ENCODE measurements at regions not wholly inside any gene's neighbourhood (a gene's known extent, or its start where the extent isn't known, plus 50 kb on each side); places are given as distances from the start of the nearest gene placed in this dataset.

GRCh38 chr5:27594141-27594540 is 555.8 kb upstream of the CDH9 start:
- no peak for DNase-seq (ENCODE audit: low read depth)
- no peak overlapping the region for H3K4me3 ChIP-seq (ENCODE audit: low read depth, low read length)
- no peak for TF ChIP-seq POLR2A (IDR thresholded peaks at IDR 0.05; ENCODE audit: extremely low read depth, insufficient read length)
- no peak for TF ChIP-seq MAX (IDR thresholded peaks at IDR 0.05; ENCODE audit: low read depth, low read length)
- no peak for TF ChIP-seq MYC (IDR thresholded peaks at IDR 0.05; ENCODE audit: low read depth, low read length)
- TF ChIP-seq CTCF (IDR thresholded peaks at IDR 0.05; ENCODE audit: low read depth, low read length): no peak

- H3K4me3 ChIP-seq (ENCODE audit: low read depth, low read length): no peak overlapping the region
- DNase-seq (ENCODE audit: low read depth): no peak
- no peak for TF ChIP-seq MYC (IDR thresholded peaks at IDR 0.05; ENCODE audit: low read depth, low read length)
- no peak for TF ChIP-seq POLR2A (IDR thresholded peaks at IDR 0.05; ENCODE audit: extremely low read depth, insufficient read length)
- no peak for TF ChIP-seq CTCF (IDR thresholded peaks at IDR 0.05; ENCODE audit: low read depth, low read length)
- no peak for TF ChIP-seq MAX (IDR thresholded peaks at IDR 0.05; ENCODE audit: low read depth, low read length)
Observed at GRCh38 chr5:27592231-27592630, 553.8 kb upstream of the CDH9 start.

GRCh38 chr5:27590503-27590902 is 552.1 kb upstream of the CDH9 start:
- TF ChIP-seq CTCF (IDR thresholded peaks at IDR 0.05; ENCODE audit: low read depth, low read length) (no peak), MAX (IDR thresholded peaks at IDR 0.05; ENCODE audit: low read depth, low read length) (no peak), POLR2A (IDR thresholded peaks at IDR 0.05; ENCODE audit: extremely low read depth, insufficient read length) (no peak), MYC (IDR thresholded peaks at IDR 0.05; ENCODE audit: low read depth, low read length) (no peak)
- no peak for DNase-seq (ENCODE audit: low read depth)
- H3K4me3 ChIP-seq (ENCODE audit: low read depth, low read length): no peak overlapping the region

- no peak overlapping the region for H3K4me3 ChIP-seq (ENCODE audit: low read depth, low read length)
- no peak for TF ChIP-seq POLR2A (IDR thresholded peaks at IDR 0.05; ENCODE audit: extremely low read depth, insufficient read length)
- TF ChIP-seq CTCF (IDR thresholded peaks at IDR 0.05; ENCODE audit: low read depth, low read length): no peak
- TF ChIP-seq MYC (IDR thresholded peaks at IDR 0.05; ENCODE audit: low read depth, low read length): no peak
- no peak for TF ChIP-seq MAX (IDR thresholded peaks at IDR 0.05; ENCODE audit: low read depth, low read length)
- no peak for DNase-seq (ENCODE audit: low read depth)
Observed at GRCh38 chr5:27578279-27578678, 539.9 kb upstream of the CDH9 start.

GRCh38 chr5:27571681-27572080 is 533.3 kb upstream of the CDH9 start:
- TF ChIP-seq MAX (IDR thresholded peaks at IDR 0.05; ENCODE audit: low read depth, low read length) (no peak), POLR2A (IDR thresholded peaks at IDR 0.05; ENCODE audit: extremely low read depth, insufficient read length) (no peak), MYC (IDR thresholded peaks at IDR 0.05; ENCODE audit: low read depth, low read length) (no peak), CTCF (IDR thresholded peaks at IDR 0.05; ENCODE audit: low read depth, low read length) (no peak)
- H3K4me3 ChIP-seq (ENCODE audit: low read depth, low read length): no peak overlapping the region
- DNase-seq (ENCODE audit: low read depth): no peak

GRCh38 chr5:27568811-27569210 is 530.4 kb upstream of the CDH9 start:
- TF ChIP-seq POLR2A (IDR thresholded peaks at IDR 0.05; ENCODE audit: extremely low read depth, insufficient read length): no peak
- TF ChIP-seq MYC (IDR thresholded peaks at IDR 0.05; ENCODE audit: low read depth, low read length): no peak
- TF ChIP-seq MAX (IDR thresholded peaks at IDR 0.05; ENCODE audit: low read depth, low read length): no peak
- TF ChIP-seq CTCF (IDR thresholded peaks at IDR 0.05; ENCODE audit: low read depth, low read length): no peak
- DNase-seq (ENCODE audit: low read depth): no peak
- H3K4me3 ChIP-seq (ENCODE audit: low read depth, low read length): no peak overlapping the region
